ENCODE measurements at regions not wholly inside any gene's neighbourhood (a gene's known extent, or its start where the extent isn't known, plus 50 kb on each side); places are given as distances from the start of the nearest gene placed in this dataset.

- no peak for DNase-seq (ENCODE audit: low spot score)
- no peak for TF ChIP-seq CTCF (IDR thresholded peaks at IDR 0.05; ENCODE audit: extremely low read depth, missing control alignments)
Observed at GRCh38 chr4:176607807-176608206, 184.9 kb downstream of the VEGFC start.

GRCh38 chr4:176608346-176608745 is 184.4 kb downstream of the VEGFC start:
- no peak for TF ChIP-seq CTCF (IDR thresholded peaks at IDR 0.05; ENCODE audit: extremely low read depth, missing control alignments)
- DNase-seq (ENCODE audit: low spot score) = no peak

- TF ChIP-seq CTCF (IDR thresholded peaks at IDR 0.05; ENCODE audit: extremely low read depth, missing control alignments) = no peak
- no peak for DNase-seq (ENCODE audit: low spot score)
Observed at GRCh38 chr4:176610594-176610993, 182.1 kb downstream of the VEGFC start.

GRCh38 chr4:176611381-176611780 is 181.3 kb downstream of the VEGFC start:
- no peak for DNase-seq (ENCODE audit: low spot score)
- no peak for TF ChIP-seq CTCF (IDR thresholded peaks at IDR 0.05; ENCODE audit: extremely low read depth, missing control alignments)

- no peak for DNase-seq (ENCODE audit: low spot score)
- TF ChIP-seq CTCF (IDR thresholded peaks at IDR 0.05; ENCODE audit: extremely low read depth, missing control alignments) = no peak
Observed at GRCh38 chr4:176611951-176612350, 180.8 kb downstream of the VEGFC start.

GRCh38 chr4:176614793-176615192 is 177.9 kb downstream of the VEGFC start:
- TF ChIP-seq CTCF (IDR thresholded peaks at IDR 0.05; ENCODE audit: extremely low read depth, missing control alignments) = no peak
- no peak for DNase-seq (ENCODE audit: low spot score)

GRCh38 chr4:176616151-176616550 is 176.6 kb downstream of the VEGFC start:
- TF ChIP-seq CTCF (IDR thresholded peaks at IDR 0.05; ENCODE audit: extremely low read depth, missing control alignments) = no peak
- DNase-seq (ENCODE audit: low spot score) = no peak

All from GM20000 (cell line).